ENCODE measurements at regions not wholly inside any gene's neighbourhood (a gene's known extent, or its start where the extent isn't known, plus 50 kb on each side); places are given as distances from the start of the nearest gene placed in this dataset.
"Not testable (repeated sequence)": the region's sequence is repeated elsewhere in the genome, so short reads cannot be mapped to it uniquely, and the experiment has no call there.

DNA sequence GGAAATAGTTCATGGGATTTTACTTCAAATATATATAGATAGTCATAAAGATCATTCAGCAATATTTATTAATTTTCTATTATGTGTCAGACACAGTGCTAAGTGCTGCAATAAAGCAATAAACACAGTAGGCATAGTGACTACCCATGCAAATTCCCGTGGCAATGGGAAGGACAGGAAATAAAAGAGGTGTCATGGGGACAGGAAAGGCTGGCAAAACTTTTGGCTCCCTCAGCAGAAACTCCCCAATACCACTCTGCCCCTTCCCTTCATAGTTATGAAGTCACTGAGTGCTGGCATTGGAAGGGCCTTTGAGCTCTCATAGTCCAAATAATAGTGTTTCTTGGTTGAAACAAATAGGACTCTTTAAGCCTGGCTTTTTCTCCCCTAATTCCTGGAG lies 104.4 kb upstream of the DPT start:
- no peak for TF ChIP-seq CTCF (conservative IDR thresholded peaks at IDR 0.05; ENCODE audit: low read depth, low read length)
- DNase-seq (ENCODE audit: low read depth): no peak

DNA sequence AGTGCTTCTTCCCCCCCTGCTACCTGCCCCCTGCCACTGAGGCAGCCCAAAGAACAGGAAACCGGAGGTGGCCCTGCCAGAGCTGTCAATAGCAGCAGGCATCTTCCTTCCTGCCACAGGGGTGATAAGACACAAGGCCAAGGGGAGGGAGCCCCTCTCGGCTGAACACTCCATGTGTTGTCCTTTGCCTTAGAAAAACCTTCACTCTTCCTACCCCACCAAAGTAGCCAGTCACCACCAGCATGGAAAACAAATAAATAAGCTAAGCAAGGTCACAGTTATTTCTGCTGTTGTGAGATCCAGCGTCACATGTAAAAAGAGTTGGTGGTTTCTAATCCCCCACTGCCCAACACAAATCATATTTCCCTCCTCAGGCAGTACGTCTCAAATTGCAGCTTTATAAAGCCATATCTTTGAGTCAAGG lies 104.8 kb upstream of the DPT start:
- TF ChIP-seq CTCF (conservative IDR thresholded peaks at IDR 0.05; ENCODE audit: low read depth, low read length): no peak
- no peak overlapping the region for H3K4me3 ChIP-seq (ENCODE audit: low read length)
- DNase-seq (ENCODE audit: low read depth): no peak

More for the DNA sequence above, 104.4 kb upstream of the DPT start:
- no peak overlapping the region for H3K4me3 ChIP-seq (ENCODE audit: low read length)

DNA sequence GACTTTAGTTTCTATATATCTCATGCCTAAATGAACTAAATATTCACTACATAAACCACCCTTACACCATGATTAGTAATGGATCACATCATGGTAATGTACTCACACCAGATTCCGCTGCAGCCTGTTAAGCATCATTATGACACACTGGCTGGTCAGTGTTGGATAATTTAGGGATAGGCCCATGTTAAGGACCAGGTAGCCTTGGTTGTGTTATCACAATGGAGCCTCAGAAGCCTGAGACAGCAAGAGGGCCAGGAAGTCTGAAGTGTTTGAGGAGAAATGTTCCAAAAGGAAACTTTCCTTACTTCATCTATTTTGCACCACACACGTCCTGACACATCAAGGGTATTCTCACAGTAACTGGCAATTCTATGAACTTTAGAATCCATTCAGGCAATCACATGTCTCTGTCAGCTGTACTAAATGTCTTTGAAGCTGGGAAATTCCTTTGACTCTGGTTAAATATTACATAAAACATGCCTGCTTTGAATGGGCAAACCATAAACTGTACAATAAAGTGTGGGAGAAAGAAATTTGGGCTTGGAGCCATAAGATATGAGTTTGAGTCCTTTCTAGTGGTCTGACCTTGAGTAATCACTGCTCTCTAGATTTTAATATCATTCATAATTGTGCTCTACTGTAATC lies 105.3 kb upstream of the DPT start:
- H3K4me3 ChIP-seq (ENCODE audit: low read length): no peak overlapping the region
- peak; percentile 6 for DNase-seq (ENCODE audit: low read depth)
- no peak for TF ChIP-seq CTCF (conservative IDR thresholded peaks at IDR 0.05; ENCODE audit: low read depth, low read length)

DNA sequence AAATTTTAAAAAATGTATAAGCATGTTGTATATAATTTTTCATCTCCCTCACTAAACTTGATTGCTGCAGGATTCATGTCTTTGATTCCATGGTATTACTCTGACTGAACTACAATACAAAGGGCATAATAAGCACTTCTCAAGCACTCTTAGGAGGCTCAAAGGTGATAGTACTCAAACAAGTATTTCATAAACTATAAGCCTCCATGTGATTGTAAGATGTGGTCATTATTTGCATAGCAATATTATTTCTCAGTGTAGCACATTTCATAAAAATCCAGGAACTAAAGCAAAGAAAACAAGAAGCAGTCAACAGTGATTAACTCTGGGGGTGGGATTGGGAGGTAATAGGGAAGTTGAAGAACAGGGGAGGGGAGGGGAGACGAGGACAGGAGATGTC lies 106.2 kb upstream of the DPT start:
- no peak for DNase-seq (ENCODE audit: low read depth)
- TF ChIP-seq CTCF (conservative IDR thresholded peaks at IDR 0.05; ENCODE audit: low read depth, low read length): no peak
- no peak overlapping the region for H3K4me3 ChIP-seq (ENCODE audit: low read length)

DNA sequence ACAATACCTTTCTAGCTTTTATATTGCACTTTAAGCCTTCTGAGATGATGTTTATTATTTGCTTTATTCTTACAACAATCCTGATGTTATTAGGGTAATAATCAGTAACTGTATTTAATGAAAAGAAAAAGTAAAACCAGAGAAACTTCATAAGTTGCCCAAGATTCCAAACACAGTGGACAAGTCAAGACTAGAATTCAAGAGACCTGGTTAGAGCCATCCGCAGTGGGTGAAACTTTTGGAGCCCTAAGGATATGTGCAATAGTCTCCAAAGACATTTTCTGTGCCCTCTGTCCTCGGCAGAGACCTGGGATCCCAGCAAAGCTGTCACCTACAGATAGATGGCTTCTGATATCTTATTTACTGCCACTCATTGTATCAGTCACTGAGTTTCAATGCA lies 106.8 kb upstream of the DPT start:
- H3K4me3 ChIP-seq (ENCODE audit: low read length): no peak overlapping the region
- TF ChIP-seq CTCF (conservative IDR thresholded peaks at IDR 0.05; ENCODE audit: low read depth, low read length): no peak
- DNase-seq (ENCODE audit: low read depth): no peak

- DNase-seq (ENCODE audit: low read depth): no peak
- no peak overlapping the region for H3K4me3 ChIP-seq (ENCODE audit: low read length)
- no peak for TF ChIP-seq CTCF (conservative IDR thresholded peaks at IDR 0.05; ENCODE audit: low read depth, low read length)
These were observed 107.5 kb upstream of the DPT start for GRCh38 chr1:168836469-168836868.

- not testable (repeated sequence) for H3K4me3 ChIP-seq (ENCODE audit: low read length); DNase-seq (ENCODE audit: low read depth)
These were observed 108.2 kb upstream of the DPT start for GRCh38 chr1:168837230-168837629.
